Liver (tissue), 7 donors: ENCODE measurements at regions not wholly inside any gene's neighbourhood (a gene's known extent, or its start where the extent isn't known, plus 50 kb on each side); places are given as distances from the start of the nearest gene placed in this dataset.

Experiments used
- DNase-seq: peaks from one replicate; pipeline ENCODE4 v3.0.0-alpha.2; 2017; ENCODE audit warnings: low spot score
- H3K27ac ChIP-seq, 2 donors: one replicate each; pipeline ENCODE4 v1.7.0; 2013; ENCODE audit warnings: inconsistent platforms in 2 of 2, low read length in 2 of 2, control low read depth in 1 of 2, low read depth in 1 of 2, mild to moderate bottlenecking in 1 of 2
- H3K27me3 ChIP-seq, 4 donors: one replicate each; pipeline versions ENCODE4 v1.6.1 to v1.7.0; 2013; ENCODE audit warnings: low read length in 3 of 4, inconsistent platforms in 1 of 4, mild to moderate bottlenecking in 1 of 4, moderate library complexity in 1 of 4; ENCODE audit not compliant: control insufficient read depth in 4 of 4, insufficient read depth in 4 of 4
- H3K36me3 ChIP-seq, 4 donors: one replicate each; pipeline versions ENCODE4 v1.6.1 to v1.7.0; 2013; ENCODE audit warnings: low read length in 3 of 4, mild to moderate bottlenecking in 3 of 4, low read depth in 1 of 4, moderate library complexity in 1 of 4; ENCODE audit not compliant: control insufficient read depth in 4 of 4, insufficient read depth in 3 of 4
- H3K4me1 ChIP-seq, 4 donors: one replicate each; pipeline versions ENCODE4 v1.6.1 to v1.7.0; 2013; ENCODE audit warnings: low read length in 3 of 4, mild to moderate bottlenecking in 3 of 4, moderate library complexity in 1 of 4; ENCODE audit not compliant: control insufficient read depth in 4 of 4, insufficient read depth in 4 of 4
- H3K4me3 ChIP-seq, 3 donors: one replicate each; pipeline versions ENCODE4 v1.6.1 to v1.7.0; 2013; ENCODE audit warnings: low read length in 3 of 3, control low read depth in 1 of 3, low read depth in 1 of 3, mild to moderate bottlenecking in 1 of 3
- H3K9ac ChIP-seq, 2 donors: one replicate each; pipeline ENCODE4 v1.7.0; 2013; ENCODE audit warnings: low read length in 2 of 2, mild to moderate bottlenecking in 2 of 2, moderate library complexity in 2 of 2, control low read depth in 1 of 2, low read depth in 1 of 2
- H3K9me3 ChIP-seq, 4 donors: one replicate each; pipeline versions ENCODE4 v1.6.1 to v1.7.0; 2013; ENCODE audit warnings: low read length in 3 of 4; ENCODE audit not compliant: control insufficient read depth in 4 of 4
- ATF3 ChIP-seq: IDR thresholded peaks from 2 replicates; pipeline ENCODE4 v1.6.1; 2016; ENCODE audit warnings: antibody characterized with exemption
- EGR1 ChIP-seq, 2 donors: IDR thresholded peaks; 2 replicates each; pipeline ENCODE4 v1.6.1; 2016 to 2018; ENCODE audit warnings: antibody characterized with exemption in 2 of 2, low read depth in 2 of 2
- FOXA1 ChIP-seq: IDR thresholded peaks from 2 replicates; pipeline ENCODE4 v1.6.1; 2016; ENCODE audit warnings: antibody characterized with exemption
- GABPA ChIP-seq, 2 donors: IDR thresholded peaks in 1 of 2; conservative IDR thresholded peaks in 1 of 2; 2 replicates each; pipeline ENCODE4 v1.6.1; 2016; ENCODE audit warnings: antibody characterized with exemption in 2 of 2, mild to moderate bottlenecking in 1 of 2, moderate library complexity in 1 of 2
- HNF4A ChIP-seq, 2 donors: conservative IDR thresholded peaks; 2 replicates each; pipeline ENCODE4 v1.6.1; 2016; ENCODE audit warnings: antibody characterized with exemption in 2 of 2, mild to moderate bottlenecking in 2 of 2
- HNF4G ChIP-seq: IDR thresholded peaks from 2 replicates; pipeline ENCODE4 v1.6.1; 2016; ENCODE audit warnings: antibody characterized with exemption
- MAX ChIP-seq: IDR thresholded peaks from 2 replicates; pipeline ENCODE4 v1.6.1; 2016; ENCODE audit warnings: antibody characterized with exemption
- NR2F2 ChIP-seq: IDR thresholded peaks from 2 replicates; pipeline ENCODE4 v1.6.1; 2016; ENCODE audit warnings: antibody characterized with exemption
- RAD21 ChIP-seq, 2 donors: IDR thresholded peaks; 2 replicates each; pipeline ENCODE4 v1.6.1; 2016; ENCODE audit warnings: antibody characterized with exemption in 2 of 2, mild to moderate bottlenecking in 2 of 2
- REST ChIP-seq: IDR thresholded peaks from 2 replicates; pipeline ENCODE4 v1.6.1; 2016; ENCODE audit warnings: antibody characterized with exemption, mild to moderate bottlenecking
- RXRA ChIP-seq, 2 donors: IDR thresholded peaks; 2 replicates each; pipeline ENCODE4 v1.6.1; 2017 to 2018; ENCODE audit warnings: antibody characterized with exemption in 2 of 2, mild to moderate bottlenecking in 1 of 2
- SP1 ChIP-seq: IDR thresholded peaks from 2 replicates; pipeline ENCODE4 v1.6.1; 2018; ENCODE audit warnings: antibody characterized with exemption, mild to moderate bottlenecking
- ZBTB33 ChIP-seq: IDR thresholded peaks from 2 replicates; pipeline ENCODE4 v1.6.1; 2016; ENCODE audit warnings: antibody characterized with exemption
- WGBS: extraction: QIAGEN DNeasy Blood & Tissue Kit; methylation state at CpG from one replicate; pipeline ENCODE4 v1.1.7; 2013; 5-methylcytosine and 5-hydroxymethylcytosine counted together
- donor health status: healthy.
- donor health status: healthy.
- donor health status: healthy.
- donor health status: healthy.

GRCh38 chr12:131203666-131204415 is 250.1 kb downstream of the ADGRD1 start:
- DNase-seq: no peak
- Histone ChIP-seq H3K9me3 (peaks cover 0 to 3% (median 0%) of the 10 kb centered on the region in 4 donors), H3K4me3 (no peak overlapping the region), H3K4me1 (no peaks in the 10 kb centered on the region), H3K36me3 (no peaks in the 10 kb centered on the region), H3K9ac (no peak overlapping the region), H3K27ac (no peak overlapping the region), H3K27me3 (peaks cover 0 to 4% (median 0%) of the 10 kb centered on the region in 4 donors)
- TF ChIP-seq REST (no peak), NR2F2 (no peak), SP1 (no peak), RAD21 (IDR thresholded peaks at IDR 0.05) (no peak), HNF4A (conservative IDR thresholded peaks at IDR 0.05) (no peak), HNF4G (no peak), RXRA (IDR thresholded peaks at IDR 0.05) (no peak), FOXA1 (no peak), ZBTB33 (no peak), GABPA (IDR thresholded peaks at IDR 0.05 in 1 of 2, conservative IDR thresholded peaks at IDR 0.05 in 1 of 2) (no peak)
- WGBS: 84% methylated on average over 25 of the region's 25 CpGs

- TF ChIP-seq MAX: no peak
- TF ChIP-seq ZBTB33: no peak
- TF ChIP-seq EGR1 (IDR thresholded peaks at IDR 0.05; ENCODE audit: low read depth in 2 of 2): no peak
- TF ChIP-seq REST: no peak
- TF ChIP-seq ATF3: no peak
- TF ChIP-seq RAD21 (IDR thresholded peaks at IDR 0.05): no peak
- Histone ChIP-seq H3K4me3 (no peak overlapping the region), H3K9ac (no peak overlapping the region), H3K27ac (no peak overlapping the region), H3K27me3 (no peaks in the 10 kb centered on the region), H3K36me3 (no peaks in the 10 kb centered on the region), H3K4me1 (no peaks in the 10 kb centered on the region), H3K9me3 (no peaks in the 10 kb centered on the region)
- 67% methylated on average over 17 of the region's 17 CpGs for WGBS
- no peak for DNase-seq
Observed at GRCh38 chr12:131204416-131205274, 250.9 kb downstream of the ADGRD1 start.
